Subcutaneous abdominal adipose tissue (tissue), 5 donors: ENCODE measurements at regions not wholly inside any gene's neighbourhood (a gene's known extent, or its start where the extent isn't known, plus 50 kb on each side); places are given as distances from the start of the nearest gene placed in this dataset.
"Not testable (repeated sequence)": the region's sequence is repeated elsewhere in the genome, so short reads cannot be mapped to it uniquely, and the experiment has no call there.

ENCODE experiments used
- H3K27ac ChIP-seq: one replicate; pipeline ENCODE4 v1.7.0; 2013; ENCODE audit warnings: low read depth, mild to moderate bottlenecking, inconsistent platforms, low read length, moderate library complexity
- H3K27me3 ChIP-seq, 5 donors: one replicate each; pipeline ENCODE4 v1.7.0; 2013; ENCODE audit warnings: low read length in 5 of 5, inconsistent platforms in 1 of 5; ENCODE audit not compliant: control insufficient read depth in 5 of 5, insufficient read depth in 4 of 5
- H3K36me3 ChIP-seq, 5 donors: one replicate each; pipeline ENCODE4 v1.7.0; 2013; ENCODE audit warnings: low read length in 5 of 5; ENCODE audit not compliant: control insufficient read depth in 5 of 5, insufficient read depth in 5 of 5
- H3K4me1 ChIP-seq, 5 donors: one replicate each; pipeline ENCODE4 v1.7.0; 2013; ENCODE audit warnings: low read length in 5 of 5, mild to moderate bottlenecking in 3 of 5, moderate library complexity in 1 of 5; ENCODE audit not compliant: control insufficient read depth in 5 of 5, insufficient read depth in 5 of 5
- H3K4me3 ChIP-seq, 5 donors: one replicate each; pipeline ENCODE4 v1.7.0; 2013; ENCODE audit warnings: low read length in 5 of 5, low read depth in 1 of 5
- H3K9ac ChIP-seq, 5 donors: one replicate each; pipeline ENCODE4 v1.7.0; 2013; ENCODE audit warnings: low read length in 5 of 5, mild to moderate bottlenecking in 4 of 5, moderate library complexity in 3 of 5
- H3K9me3 ChIP-seq, 5 donors: one replicate each; pipeline ENCODE4 v1.7.0; 2013; ENCODE audit warnings: low read length in 5 of 5; ENCODE audit not compliant: control insufficient read depth in 5 of 5
- donor health status: healthy.
- donor health status: healthy.
- donor health status: healthy.
- donor health status: healthy.
- donor health status: healthy.

DNA sequence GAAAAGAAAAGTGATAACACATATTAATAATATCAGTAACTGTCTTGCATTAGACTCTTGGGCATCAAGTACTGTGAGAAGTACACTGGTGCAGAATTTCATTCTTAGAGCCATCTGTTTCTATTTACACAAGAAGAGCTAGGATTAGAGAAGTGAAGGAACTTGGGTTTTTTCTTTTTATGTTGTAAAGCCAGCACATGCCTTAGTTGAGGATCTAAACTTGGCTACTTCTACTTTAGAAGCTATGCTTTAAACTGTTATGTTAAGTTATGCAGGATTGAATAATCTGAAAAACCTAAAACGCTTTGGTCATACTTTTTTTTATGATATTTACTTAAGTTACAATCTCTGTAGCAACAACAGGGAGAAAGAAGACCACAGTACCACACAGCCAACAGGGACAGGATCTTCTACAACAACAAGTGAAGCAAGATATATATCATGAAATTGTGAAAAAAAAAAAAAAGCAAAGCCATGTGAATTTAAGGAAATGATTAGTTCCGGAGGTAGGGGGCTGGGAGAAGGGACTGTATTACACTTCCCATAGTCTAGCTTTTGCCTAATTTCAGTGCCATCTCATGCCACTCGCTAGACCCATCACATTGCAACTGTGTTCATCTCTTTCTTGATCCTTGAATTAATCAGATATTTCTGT, 305.1 kb upstream of the GOT2 start:
- Histone ChIP-seq H3K27ac (no peak overlapping the region), H3K4me3 (no peak overlapping the region)

DNA sequence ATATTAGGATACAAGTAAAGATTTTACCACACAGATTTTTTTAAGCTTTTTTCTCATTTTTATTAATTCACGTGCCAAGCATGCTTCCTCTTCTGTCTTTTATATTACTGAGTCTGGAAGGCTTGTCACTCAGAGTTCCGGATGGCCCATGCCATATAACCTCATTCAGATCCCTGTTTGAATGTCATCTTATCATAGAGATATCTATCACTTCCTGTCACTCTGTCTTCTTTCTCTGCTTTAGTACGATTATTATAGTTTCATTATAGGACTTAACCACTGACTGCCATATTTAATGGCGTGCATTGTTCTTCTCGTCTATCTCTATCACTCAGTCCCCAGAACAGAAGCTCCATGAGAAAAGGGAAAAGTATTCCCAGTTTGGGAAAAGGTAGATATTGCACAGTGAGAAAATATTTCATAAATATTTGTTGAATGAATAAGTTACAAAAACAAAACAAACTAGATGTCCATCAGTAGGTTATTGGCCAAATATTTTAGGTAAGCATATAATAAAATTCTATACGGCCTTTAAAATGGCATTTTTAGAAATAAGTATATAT, 296.9 kb upstream of the GOT2 start:
- Histone ChIP-seq H3K27ac (no peak overlapping the region), H3K9ac (no peak overlapping the region), H3K36me3 (no peaks in the 10 kb centered on the region), H3K27me3 (no peaks in the 10 kb centered on the region), H3K4me3 (no peak overlapping the region), H3K4me1 (no peaks in the 10 kb centered on the region), H3K9me3 (peaks cover 0 to 5% (median 0%) of the 10 kb centered on the region in 5 donors)

More for the DNA sequence above, 305.1 kb upstream of the GOT2 start:
- Histone ChIP-seq H3K27me3 (no peaks in the 10 kb centered on the region), H3K4me1 (peaks cover 0 to 3% (median 0%) of the 10 kb centered on the region in 5 donors), H3K36me3 (no peaks in the 10 kb centered on the region), H3K9me3 (peaks cover 0 to 5% (median 0%) of the 10 kb centered on the region in 5 donors), H3K9ac (no peak overlapping the region)

DNA sequence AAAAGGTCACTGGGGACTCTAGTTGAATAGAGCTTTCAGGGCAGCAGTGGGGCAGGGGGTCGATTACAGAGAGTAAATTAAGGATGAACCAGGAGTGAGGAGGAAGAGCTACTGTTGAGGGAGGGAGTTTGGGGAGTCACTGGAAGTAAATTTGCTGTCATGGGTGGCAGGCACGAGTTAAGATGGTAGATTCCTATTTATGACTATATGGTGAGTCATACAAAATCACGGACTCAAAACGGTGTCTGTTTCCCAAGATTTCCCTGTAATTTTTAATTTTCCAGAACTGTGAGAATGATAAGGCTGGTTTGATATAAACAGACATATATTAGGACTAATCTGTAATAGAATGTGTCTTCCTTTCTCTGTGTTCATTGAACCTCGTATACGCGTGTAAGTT, 287.6 kb upstream of the GOT2 start:
- Histone ChIP-seq H3K27ac (no peak overlapping the region), H3K27me3 (no peaks in the 10 kb centered on the region), H3K4me1 (no peaks in the 10 kb centered on the region), H3K9ac (no peak overlapping the region), H3K4me3 (no peak overlapping the region), H3K9me3 (peaks cover 0 to 7% (median 0%) of the 10 kb centered on the region in 5 donors), H3K36me3 (no peaks in the 10 kb centered on the region)

DNA sequence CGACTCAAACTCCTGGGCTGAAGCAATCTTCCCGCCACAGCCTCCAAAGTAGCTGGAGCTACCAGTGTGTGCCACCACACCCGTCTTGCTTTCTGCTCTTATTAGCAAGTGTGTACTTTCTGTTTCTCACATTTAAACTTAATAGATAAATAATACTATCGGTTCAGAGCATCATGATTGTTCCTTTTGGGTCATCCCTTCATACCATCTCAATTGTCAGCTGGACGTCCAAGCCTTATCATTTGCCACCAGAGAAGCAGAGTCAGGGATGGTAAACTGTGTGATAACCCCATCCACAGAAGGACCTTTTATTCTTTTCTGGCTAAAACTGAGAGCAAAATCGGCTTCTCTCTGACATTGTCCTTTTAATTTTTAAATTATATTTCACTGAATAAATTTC, 279.8 kb upstream of the GOT2 start:
- Histone ChIP-seq H3K27me3 (no peaks in the 10 kb centered on the region), H3K4me1 (no peaks in the 10 kb centered on the region), H3K9ac (no peak overlapping the region), H3K36me3 (no peaks in the 10 kb centered on the region), H3K4me3 (no peak overlapping the region), H3K9me3 (peaks cover 0 to 4% (median 0%) of the 10 kb centered on the region in 5 donors), H3K27ac (no peak overlapping the region)

DNA sequence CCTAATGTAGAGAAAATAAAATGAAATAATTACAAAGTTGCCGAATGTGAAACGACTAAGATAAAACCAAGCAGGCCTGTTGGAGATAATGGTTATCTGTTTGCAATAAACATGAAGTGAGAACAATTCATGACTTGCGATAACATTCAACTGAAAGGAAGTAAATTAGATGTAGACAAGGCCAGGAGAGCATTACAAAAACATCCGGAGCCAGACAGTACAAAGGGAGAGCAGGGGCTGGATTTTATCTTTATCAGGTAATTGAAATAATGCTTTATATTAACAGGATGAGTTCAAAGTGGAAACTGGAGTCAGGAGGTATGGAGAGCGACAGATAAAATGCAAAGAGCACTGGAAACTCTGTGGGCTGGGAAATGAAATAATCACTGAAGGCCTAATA, 265.6 kb upstream of the GOT2 start:
- no peak overlapping the region for H3K27ac ChIP-seq
- no peak overlapping the region for H3K4me3 ChIP-seq
- H3K9ac ChIP-seq: no peak overlapping the region
- H3K4me1 ChIP-seq: no peaks in the 10 kb centered on the region
- H3K36me3 ChIP-seq: no peaks in the 10 kb centered on the region
- no peaks in the 10 kb centered on the region for H3K9me3 ChIP-seq
- H3K27me3 ChIP-seq: no peaks in the 10 kb centered on the region

DNA sequence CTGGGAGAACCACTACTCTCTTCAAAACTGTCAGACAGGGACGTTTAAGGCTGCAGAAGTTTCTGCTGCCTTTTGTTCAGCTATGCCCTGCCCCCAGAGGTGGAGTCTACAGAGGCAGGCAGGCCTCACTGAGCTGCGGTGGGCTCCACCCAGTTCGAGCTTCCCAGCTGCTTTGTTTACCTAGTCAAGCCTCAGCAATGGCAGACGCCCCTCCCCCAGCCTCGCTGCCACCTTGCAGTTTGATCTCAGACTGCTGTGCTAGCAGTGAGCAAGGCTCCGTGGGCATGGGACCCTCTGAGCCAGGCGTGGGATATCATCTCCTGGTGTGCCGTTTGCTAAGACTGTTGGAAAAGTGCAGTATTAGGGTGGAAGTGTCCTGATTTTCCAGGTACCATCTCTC, 258.6 kb upstream of the GOT2 start:
- H3K27me3 ChIP-seq, H3K9ac ChIP-seq, H3K4me3 ChIP-seq, H3K4me1 ChIP-seq, H3K9me3 ChIP-seq, H3K36me3 ChIP-seq, H3K27ac ChIP-seq: not testable (repeated sequence)

DNA sequence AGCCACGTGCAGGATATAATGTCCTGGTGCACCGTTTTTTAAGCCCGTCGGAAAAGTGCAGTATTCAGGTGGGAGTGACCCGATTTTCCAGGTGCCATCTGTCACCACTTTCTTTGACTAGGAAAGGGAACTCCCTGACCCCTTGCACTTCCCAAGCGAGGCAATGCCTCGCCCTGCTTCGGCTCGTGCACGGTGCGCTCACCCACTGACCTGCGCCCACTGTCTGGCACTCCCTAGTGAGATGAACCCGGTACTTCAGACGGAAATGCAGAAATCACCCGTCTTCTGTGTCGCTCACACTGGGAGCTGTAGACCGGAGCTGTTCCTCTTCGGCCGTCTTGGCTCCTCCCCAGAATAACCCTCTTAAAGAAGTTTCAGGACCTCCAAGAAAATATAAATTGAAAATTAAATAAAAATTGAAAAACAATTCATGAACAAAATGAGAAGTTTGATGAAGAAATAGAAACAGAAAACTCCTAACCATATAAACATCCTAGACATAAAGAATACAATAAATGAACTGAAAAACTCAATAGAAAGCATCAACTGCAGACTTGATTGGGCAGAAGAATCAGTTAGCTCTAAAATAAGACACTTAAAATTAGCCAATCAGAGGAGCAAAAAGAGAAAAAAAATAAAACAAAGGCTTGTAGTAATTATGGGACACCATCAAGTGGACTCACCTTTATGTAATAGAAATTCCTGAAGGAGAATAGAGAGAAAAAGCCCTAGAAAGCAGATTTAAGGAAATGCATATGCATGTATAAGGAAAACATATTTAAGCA, 249.3 kb upstream of the GOT2 start:
- not testable (repeated sequence) for H3K27ac ChIP-seq, H3K36me3 ChIP-seq, H3K4me1 ChIP-seq, H3K27me3 ChIP-seq, H3K4me3 ChIP-seq, H3K9ac ChIP-seq
- H3K9me3 ChIP-seq: peaks cover 0 to 24% (median 14%) of the 10 kb centered on the region in 5 donors

DNA sequence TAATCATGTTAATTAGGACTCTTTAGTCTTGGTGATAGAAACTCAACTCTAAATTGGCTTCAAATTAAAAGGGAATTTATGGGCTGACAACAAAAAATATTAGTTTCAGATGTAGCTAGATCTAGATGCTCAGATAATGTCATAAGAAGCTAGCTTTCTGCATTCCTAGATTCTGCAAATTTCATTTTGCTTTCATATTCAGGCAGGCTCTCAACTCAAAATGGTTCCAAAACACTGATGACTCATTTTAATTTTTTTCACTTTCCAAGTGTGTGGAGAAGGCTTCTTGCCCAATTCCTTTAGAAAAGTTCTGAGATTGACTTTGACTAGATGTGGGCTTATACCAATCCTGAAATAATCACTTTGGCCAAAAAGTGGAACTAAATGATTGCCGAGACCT, 236.7 kb upstream of the GOT2 start:
- H3K27ac ChIP-seq: no peak overlapping the region
- H3K27me3 ChIP-seq: no peaks in the 10 kb centered on the region
- H3K9me3 ChIP-seq: no peaks in the 10 kb centered on the region
- H3K36me3 ChIP-seq: no peaks in the 10 kb centered on the region
- no peak overlapping the region for H3K4me3 ChIP-seq
- H3K9ac ChIP-seq: no peak overlapping the region
- no peaks in the 10 kb centered on the region for H3K4me1 ChIP-seq

DNA sequence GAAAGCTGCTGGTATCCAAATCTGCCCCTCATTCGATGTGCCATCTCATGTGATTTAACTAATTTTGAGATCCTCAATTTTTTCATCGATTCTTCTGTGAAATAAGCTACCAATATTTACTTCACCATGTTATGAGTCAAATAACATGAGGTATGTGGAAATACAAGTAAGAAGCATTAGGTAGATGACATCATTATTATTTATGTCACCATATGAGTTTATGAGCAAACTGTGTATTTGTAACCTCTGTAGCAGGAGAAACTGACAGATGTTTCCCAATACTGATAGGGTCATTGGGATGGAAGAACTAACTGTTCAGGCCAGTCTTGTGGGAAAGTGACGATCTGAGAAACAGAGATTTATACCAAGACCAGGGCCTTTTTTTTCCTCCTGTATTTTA, 229.4 kb upstream of the GOT2 start:
- H3K9ac ChIP-seq: no peak overlapping the region
- no peak overlapping the region for H3K27ac ChIP-seq
- H3K4me3 ChIP-seq: no peak overlapping the region
- H3K36me3 ChIP-seq: no peaks in the 10 kb centered on the region
- H3K9me3 ChIP-seq: no peaks in the 10 kb centered on the region
- no peaks in the 10 kb centered on the region for H3K4me1 ChIP-seq
- no peaks in the 10 kb centered on the region for H3K27me3 ChIP-seq

DNA sequence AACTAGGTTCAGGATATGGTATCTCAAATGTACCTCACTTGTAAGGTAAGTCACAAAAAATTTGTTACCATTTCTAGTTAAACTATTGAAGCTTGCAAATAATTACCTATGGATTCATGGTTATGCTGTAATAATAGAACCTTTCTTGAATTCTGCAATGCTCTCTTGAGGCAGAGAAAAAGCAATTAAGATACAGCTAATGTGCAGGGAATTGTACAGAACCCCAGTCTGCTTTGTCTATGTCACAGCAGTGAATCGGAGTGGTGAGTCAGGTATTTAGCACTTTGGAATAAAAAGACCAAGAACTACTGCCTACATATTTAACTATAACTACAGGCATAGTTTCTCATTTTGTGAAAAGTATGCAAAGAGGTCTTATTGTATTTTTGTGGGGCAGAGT, 228.7 kb upstream of the GOT2 start:
- Histone ChIP-seq H3K4me3 (no peak overlapping the region), H3K27ac (no peak overlapping the region), H3K4me1 (no peaks in the 10 kb centered on the region), H3K9ac (no peak overlapping the region), H3K9me3 (no peaks in the 10 kb centered on the region), H3K36me3 (no peaks in the 10 kb centered on the region), H3K27me3 (no peaks in the 10 kb centered on the region)
